HG03558 (cell line): ENCODE measurements at regions not wholly inside any gene's neighbourhood (a gene's known extent, or its start where the extent isn't known, plus 50 kb on each side); places are given as distances from the start of the nearest gene placed in this dataset.
"Not testable (repeated sequence)": the region's sequence is repeated elsewhere in the genome, so short reads cannot be mapped to it uniquely, and the experiment has no call there.

ENCODE experiments used
- ATAC-seq: cut with Tn5 transposase; IDR thresholded peaks from one replicate; pipeline ENCODE4 v1.9.1; 2021; ENCODE audit warnings: moderate number of reproducible peaks; ENCODE audit not compliant: unreplicated experiment; ENCODE audit errors: extremely low read depth

- ATAC-seq = no peak
Measured at GRCh38 chr4:170875868-170876267, 786.1 kb upstream of the AADAT start.

- no peak for ATAC-seq
Measured at GRCh38 chr4:170872794-170873193, 783.0 kb upstream of the AADAT start.

DNA sequence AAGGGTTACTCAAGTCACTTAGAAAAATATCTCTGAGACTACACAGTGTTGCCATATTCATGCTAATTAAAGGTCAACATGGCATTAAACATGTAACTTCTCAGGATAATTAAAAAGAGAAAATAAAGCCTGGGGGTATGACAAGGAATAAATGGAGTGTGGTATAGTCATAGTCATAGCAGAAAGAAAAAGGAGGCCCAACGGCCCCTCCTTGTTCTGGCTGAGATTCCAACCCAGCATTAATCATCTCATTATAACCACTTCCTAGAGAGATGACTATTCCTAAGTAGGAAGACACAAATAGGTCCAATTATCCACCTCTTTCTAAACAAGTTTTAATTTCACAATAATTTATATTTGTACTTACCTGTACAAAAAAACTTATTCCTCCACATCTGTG is 778.4 kb upstream of the AADAT start:
- ATAC-seq = no peak

DNA sequence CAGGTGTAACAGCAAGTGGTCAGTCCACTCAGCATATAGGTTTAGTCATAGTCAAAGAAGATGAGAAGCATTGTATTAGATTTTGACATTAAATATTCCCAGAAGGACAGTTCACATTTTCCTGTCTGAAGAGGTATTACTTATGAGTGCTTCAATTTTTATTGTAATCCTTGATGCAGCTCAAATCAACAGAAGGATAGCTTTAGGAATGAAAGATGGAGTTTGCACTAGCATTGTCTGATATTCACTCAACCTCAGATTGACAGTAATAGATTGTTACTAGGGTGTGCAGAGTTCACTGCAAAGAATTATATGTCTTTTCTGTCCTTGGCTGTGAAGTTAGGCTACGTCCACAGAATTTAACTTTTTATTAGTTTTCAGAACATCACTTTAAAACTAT is 764.3 kb upstream of the AADAT start:
- ATAC-seq = no peak

GRCh38 chr4:170853422-170854021 is 763.8 kb upstream of the AADAT start:
- ATAC-seq = peak; percentile 69

GRCh38 chr4:170849969-170850368 is 760.2 kb upstream of the AADAT start:
- peak; percentile 49 for ATAC-seq

DNA sequence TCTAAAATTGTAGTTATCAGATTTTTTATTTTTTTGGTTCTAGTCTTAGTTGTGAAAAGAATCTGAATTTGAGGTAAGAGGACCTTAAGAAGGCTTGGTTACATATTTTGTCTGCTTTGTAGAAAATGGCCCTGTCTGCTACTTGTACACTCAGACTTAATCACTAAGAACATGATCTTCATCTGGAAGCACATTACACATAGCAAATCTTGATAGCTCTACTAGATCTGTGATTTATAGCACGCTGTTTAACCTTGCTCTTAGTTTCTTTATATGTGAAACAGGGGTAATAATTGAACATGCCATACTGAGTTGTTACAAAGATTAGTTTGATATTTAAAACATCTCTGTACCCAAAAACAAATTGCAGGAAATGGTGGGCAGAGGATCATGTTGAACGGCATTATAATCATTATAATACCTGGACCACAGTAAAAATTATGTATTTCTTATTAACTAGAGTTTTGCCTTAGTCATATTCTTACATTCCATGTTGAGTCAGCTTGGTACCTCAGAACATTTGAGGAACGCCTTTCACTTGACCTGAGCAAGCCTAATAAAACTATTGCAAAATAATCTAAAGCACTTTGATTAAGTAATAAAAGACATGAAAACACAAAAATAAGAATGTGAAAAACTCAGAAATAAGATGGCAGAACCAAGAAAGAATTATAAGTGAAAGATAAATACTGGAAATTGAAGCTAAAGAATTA is 738.0 kb upstream of the AADAT start:
- ATAC-seq = no peak

DNA sequence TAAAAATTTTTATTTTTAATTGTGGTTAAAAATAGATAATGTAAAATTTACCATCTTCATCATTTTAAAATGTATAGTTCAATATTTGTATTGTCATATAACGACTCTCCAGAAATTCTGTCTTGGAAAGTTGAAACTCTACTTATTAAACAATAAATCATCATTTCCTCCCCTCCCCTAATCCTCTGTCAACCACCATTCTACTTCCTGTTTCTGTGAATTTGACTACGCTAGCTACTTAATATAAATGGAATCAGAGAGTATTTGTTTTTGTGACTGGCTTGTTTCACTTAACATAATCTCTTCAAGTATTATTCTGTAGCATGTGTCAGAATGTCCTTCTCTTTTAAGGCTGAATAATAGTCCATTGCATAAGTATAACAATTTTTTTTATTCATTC is 729.0 kb upstream of the AADAT start:
- no peak for ATAC-seq

DNA sequence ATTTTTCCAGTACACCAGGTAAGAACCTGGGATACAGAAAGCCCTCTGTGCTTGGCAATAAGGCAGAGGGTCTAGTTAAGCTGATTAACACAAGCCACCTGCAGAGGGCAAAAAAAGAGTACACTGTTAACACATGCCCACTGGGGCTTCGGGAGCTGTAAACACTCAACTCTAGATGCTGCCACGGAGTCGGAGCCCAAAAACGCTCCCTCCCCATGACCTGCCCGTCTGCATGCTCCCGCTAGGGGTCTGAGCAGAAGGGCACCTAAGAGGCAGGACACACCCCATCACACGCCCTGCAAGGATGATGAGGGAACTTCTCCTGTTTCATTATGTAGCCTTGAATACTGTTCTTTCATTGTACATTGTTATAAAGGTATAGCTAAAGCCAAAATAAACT is 715.6 kb upstream of the AADAT start:
- ATAC-seq = no peak

- no peak for ATAC-seq
Measured at GRCh38 chr4:170804930-170805329, 715.2 kb upstream of the AADAT start.

DNA sequence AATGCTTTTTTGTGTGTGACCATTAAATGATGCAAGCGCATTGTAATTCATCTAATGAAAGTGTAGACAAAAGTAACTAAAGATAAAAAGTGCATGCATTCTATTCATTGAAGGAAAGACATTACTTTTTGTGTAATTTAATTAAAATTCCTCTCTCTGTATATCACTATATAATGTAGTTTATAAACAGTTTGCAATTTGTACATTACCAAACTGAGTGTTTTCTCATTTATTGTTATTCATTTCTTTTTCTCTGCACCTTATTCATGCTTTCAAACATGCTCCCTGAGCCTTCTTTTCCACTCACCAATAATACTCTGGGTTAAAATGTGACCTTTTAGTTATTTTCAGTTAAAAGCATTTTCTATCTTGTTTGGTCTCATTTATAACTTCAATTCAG is 713.7 kb upstream of the AADAT start:
- no peak for ATAC-seq

DNA sequence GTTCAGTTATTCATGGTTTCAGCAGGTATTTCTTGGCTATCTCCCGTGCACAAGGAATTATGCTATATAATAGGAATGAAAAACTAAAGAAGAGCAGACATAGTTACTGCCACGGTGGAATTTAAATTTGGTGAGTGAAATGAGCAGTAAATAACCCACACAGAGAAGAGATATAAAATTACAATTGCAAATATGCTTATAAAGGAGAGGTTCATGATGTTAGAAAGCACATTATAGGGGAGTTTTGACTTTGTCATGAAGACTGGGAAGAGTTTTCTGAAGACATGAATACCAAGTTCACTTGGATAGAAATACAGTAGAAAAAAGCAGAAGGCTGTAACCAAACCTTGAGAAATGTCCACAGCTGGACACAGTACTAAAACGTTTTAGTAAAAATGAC is 712.0 kb upstream of the AADAT start:
- ATAC-seq = no peak

- ATAC-seq = no peak
Measured at GRCh38 chr4:170794525-170794924, 704.8 kb upstream of the AADAT start.

GRCh38 chr4:170788540-170789051 is 698.8 kb upstream of the AADAT start:
- ATAC-seq = not testable (repeated sequence)

DNA sequence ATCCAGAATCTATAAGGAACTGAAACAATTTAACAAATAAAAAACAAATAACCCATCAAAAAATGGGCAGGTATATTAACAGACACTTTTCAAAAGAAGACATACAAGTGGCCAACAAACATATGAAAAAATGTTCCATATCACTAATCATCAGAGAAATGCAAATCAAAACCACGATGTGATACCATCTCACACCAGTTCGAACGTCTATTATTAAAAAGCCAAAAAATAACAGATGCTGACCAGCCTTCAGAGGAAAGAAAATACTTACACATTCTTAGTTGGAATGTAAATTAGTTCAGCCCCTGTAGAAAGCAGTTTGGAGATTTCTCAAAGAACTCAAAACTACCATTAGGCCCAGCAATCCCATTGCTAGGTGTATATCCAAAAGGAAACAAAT is 687.9 kb upstream of the AADAT start:
- no peak for ATAC-seq

- ATAC-seq = no peak
Measured at GRCh38 chr4:170776983-170777382, 687.2 kb upstream of the AADAT start.

DNA sequence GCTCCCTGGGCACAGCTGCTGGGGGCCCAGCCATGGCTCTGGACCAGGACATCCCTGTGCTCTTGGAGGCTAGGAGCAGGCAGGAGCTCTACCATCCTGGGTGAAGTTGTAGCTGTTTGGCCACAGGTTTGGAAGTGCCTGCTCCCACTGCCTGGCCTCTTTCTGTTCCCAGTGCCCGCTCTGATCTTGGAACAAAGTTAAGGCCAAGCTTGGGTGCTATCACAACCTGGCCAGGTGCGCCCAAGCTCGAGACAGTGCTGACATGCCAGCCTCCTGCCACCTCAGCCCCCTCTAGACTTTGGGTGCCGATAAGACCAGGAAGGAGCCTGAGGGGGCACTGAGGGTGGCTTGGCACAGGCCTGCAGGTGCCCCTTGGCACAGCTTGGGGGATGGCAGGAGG is 686.1 kb upstream of the AADAT start:
- no peak for ATAC-seq

DNA sequence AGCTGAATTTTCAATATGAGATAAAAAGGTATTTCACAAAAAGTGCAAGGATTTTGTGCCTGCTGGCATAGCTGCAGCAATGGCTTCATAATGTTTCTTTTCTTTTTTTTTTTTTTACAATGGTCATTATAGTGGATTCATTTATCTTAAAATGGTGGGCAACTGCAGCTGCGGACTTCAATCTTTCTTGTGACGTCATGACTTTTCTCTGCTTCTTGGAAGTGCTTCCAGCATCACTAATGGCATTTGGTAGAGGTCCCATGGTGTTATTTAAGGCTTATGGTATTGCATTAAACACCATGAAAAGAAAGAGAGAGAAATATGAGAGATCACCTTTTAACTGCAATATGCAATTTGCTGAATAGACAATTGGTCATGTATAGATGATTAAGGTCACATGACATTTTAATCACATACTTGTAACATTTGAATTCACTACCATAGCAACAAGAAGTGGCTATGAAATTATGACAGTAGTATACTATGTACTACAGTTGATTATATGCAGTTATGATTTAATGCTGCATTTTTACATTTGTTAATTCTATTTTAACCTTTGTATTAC is 684.0 kb upstream of the AADAT start:
- ATAC-seq = no peak

DNA sequence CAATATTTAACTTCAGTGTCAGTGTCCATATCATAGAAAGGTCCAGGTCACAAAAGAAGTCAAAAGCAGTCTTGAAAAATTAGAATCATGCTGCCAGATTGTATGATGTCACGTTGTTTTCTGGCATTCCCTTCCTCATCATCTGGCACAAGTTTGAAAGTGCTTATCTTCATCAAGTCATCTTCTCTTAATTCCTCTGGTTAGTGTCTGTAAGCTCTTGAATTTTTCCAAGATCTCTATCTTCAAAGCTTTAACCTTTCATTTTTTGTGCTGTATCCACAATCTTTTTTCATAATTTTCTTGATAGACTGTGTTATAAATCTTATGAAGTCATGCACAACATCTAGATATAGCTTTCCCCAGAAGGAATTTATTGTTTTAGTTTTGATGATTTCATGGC is 682.7 kb upstream of the AADAT start:
- ATAC-seq = no peak

DNA sequence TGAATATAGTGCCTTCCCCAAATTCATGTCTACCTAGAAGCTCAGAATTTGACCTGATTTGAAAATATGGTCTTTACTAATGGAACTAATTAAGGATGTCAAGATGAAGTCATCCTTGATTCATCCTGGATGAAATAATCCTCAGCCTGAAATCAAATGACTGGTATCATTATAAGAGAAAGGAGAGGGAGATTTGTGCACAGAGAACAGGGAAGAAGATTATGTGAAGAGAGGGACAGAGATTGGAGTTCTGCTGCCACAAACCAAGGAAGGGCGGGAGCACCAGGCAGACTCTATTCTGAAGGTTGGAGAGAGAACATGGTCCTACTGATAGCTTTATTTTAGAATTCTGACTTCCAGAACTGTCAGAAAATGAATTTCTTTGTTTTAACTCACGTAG is 680.9 kb upstream of the AADAT start:
- ATAC-seq = no peak

DNA sequence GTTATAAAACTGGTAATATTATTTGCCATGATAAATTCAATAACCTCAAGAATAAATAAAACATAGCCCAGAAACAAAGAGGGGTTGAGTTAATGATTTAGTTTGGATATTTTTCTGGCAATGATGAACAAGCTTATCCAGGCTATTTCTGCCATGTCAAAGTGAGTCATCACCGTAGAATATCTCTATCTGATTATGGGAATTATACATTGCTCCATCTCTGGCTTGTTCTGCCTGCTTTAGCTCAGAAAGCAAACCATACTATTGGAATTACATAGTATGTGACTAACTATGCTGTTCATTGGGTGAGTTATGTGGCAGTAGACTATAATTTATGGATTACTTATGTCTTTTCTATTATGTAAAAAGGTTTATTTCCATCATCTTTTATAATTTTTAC is 680.1 kb upstream of the AADAT start:
- ATAC-seq = no peak

DNA sequence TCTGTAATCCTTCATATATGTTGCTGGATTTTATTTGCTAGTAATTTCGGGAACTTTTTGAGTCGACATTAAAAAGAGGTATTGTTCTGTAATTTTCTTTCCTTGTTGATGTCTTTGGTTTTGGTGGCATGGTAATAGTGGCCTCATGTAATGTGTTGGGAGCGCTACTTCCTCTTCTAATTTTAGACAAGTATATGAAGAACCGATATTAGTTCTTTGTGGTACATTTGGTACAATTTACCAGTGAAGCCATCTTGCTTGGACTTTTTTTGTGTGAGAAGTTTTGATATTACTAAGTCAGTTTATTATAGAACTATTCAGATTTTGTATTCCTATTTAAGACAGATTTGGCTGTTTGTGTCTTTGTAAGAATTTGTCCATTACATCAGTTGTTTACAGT is 669.2 kb upstream of the AADAT start:
- ATAC-seq = no peak
